Astrocyte (in vitro differentiated cells and primary cell): ENCODE measurements at regions not wholly inside any gene's neighbourhood (a gene's known extent, or its start where the extent isn't known, plus 50 kb on each side); places are given as distances from the start of the nearest gene placed in this dataset.

Experiments
- EZH2 ChIP-seq: IDR thresholded peaks from 2 replicates; pipeline ENCODE4 v1.6.1; 2012; ENCODE audit warnings: mild to moderate bottlenecking, low read length, inconsistent platforms; ENCODE audit not compliant: insufficient read depth
- TF ChIP-seq, protein P1 (sequence below): IDR thresholded peaks from 2 replicates; pipeline ENCODE4 v1.5.1; 2011; ENCODE audit warnings: low read depth, mild to moderate bottlenecking, inconsistent platforms, low read length, moderate library complexity; ENCODE audit not compliant: insufficient read depth

DNA sequence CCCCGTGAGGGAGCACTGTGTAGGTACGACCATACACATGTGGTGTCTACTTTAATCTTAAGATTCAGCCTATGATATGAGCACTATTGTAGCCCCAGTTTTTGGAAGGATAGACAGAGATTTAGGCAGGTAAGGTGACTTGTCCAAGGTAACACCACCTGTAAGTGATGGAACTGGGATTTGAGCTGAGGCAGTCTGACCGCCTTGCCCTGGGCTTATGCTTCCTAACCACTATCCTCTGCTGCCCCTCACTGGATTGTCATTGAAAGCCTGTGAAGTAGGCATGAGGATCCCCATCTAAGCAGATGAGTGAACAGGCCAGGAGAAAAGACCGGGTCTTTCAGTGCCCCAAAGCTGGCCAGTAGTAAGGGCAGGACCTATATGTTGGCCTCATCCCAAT, 343.8 kb downstream of the CYRIA start:
- TF ChIP-seq, protein P1, sequence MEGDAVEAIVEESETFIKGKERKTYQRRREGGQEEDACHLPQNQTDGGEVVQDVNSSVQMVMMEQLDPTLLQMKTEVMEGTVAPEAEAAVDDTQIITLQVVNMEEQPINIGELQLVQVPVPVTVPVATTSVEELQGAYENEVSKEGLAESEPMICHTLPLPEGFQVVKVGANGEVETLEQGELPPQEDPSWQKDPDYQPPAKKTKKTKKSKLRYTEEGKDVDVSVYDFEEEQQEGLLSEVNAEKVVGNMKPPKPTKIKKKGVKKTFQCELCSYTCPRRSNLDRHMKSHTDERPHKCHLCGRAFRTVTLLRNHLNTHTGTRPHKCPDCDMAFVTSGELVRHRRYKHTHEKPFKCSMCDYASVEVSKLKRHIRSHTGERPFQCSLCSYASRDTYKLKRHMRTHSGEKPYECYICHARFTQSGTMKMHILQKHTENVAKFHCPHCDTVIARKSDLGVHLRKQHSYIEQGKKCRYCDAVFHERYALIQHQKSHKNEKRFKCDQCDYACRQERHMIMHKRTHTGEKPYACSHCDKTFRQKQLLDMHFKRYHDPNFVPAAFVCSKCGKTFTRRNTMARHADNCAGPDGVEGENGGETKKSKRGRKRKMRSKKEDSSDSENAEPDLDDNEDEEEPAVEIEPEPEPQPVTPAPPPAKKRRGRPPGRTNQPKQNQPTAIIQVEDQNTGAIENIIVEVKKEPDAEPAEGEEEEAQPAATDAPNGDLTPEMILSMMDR, result no peak
- TF ChIP-seq EZH2, result no peak
